Chondrocyte (in vitro differentiated cells): ENCODE measurements at regions not wholly inside any gene's neighbourhood (a gene's known extent, or its start where the extent isn't known, plus 50 kb on each side); places are given as distances from the start of the nearest gene placed in this dataset.

Experiments
- DNase-seq: peaks from one replicate; pipeline ENCODE4 v3.0.0; 2021; ENCODE audit warnings: mixed read lengths, low spot score
- H3K27ac Mint-ChIP-seq: one replicate; pipeline ENCODE4 v1.8.0; 2021; ENCODE audit warnings: mild to moderate bottlenecking, moderate library complexity, mixed read lengths; ENCODE audit not compliant: unreplicated experiment
- H3K27me3 Mint-ChIP-seq: 2 replicates; pipeline ENCODE4 v1.8.0; 2021; ENCODE audit warnings: low read depth, mixed read lengths
- H3K36me3 Mint-ChIP-seq: 2 replicates; pipeline ENCODE4 v1.8.0; 2021; ENCODE audit warnings: low read depth, mixed read lengths
- H3K4me1 Mint-ChIP-seq: 2 replicates; pipeline ENCODE4 v1.8.0; 2021; ENCODE audit warnings: low read depth, mild to moderate bottlenecking, mixed read lengths
- H3K4me3 Mint-ChIP-seq: one replicate; pipeline ENCODE4 v1.8.0; 2021; ENCODE audit warnings: mild to moderate bottlenecking, moderate library complexity, mixed read lengths; ENCODE audit not compliant: unreplicated experiment
- H3K9me3 Mint-ChIP-seq: 2 replicates; pipeline ENCODE4 v1.8.0; 2021; ENCODE audit warnings: low read depth, mixed read lengths
- CTCF ChIP-seq: fragments of 200-600 bp; sonication (generic); IDR thresholded peaks from 2 replicates; pipeline ENCODE4 v1.5.0; 2021; ENCODE audit warnings: antibody characterized with exemption, mild to moderate bottlenecking, moderate library complexity

GRCh38 chr3:144344925-144345548, 373.4 kb downstream of the DIPK2A start:
- no peak for TF ChIP-seq CTCF
- no peaks in the 10 kb centered on the region for H3K36me3 Mint-ChIP-seq
- H3K27ac Mint-ChIP-seq, result no peak overlapping the region
- H3K9me3 Mint-ChIP-seq, result no peaks in the 10 kb centered on the region
- no peak for DNase-seq
- no peaks in the 10 kb centered on the region for H3K27me3 Mint-ChIP-seq
- no peaks in the 10 kb centered on the region for H3K4me1 Mint-ChIP-seq
- H3K4me3 Mint-ChIP-seq, result no peak overlapping the region

GRCh38 chr3:144350125-144350524, 378.5 kb downstream of the DIPK2A start:
- no peak for DNase-seq
- Mint-ChIP-seq H3K27me3 (no peaks in the 10 kb centered on the region), H3K36me3 (no peaks in the 10 kb centered on the region), H3K4me3 (no peak overlapping the region), H3K27ac (no peak overlapping the region), H3K4me1 (no peaks in the 10 kb centered on the region), H3K9me3 (no peaks in the 10 kb centered on the region)
- TF ChIP-seq CTCF, result no peak

- Mint-ChIP-seq H3K4me3 (no peak overlapping the region), H3K4me1 (no peaks in the 10 kb centered on the region), H3K27me3 (no peaks in the 10 kb centered on the region), H3K9me3 (no peaks in the 10 kb centered on the region), H3K36me3 (no peaks in the 10 kb centered on the region), H3K27ac (no peak overlapping the region)
- no peak for TF ChIP-seq CTCF
- no peak for DNase-seq
Measured at GRCh38 chr3:144351011-144351410, 379.4 kb downstream of the DIPK2A start.

GRCh38 chr3:144351773-144352365, 380.2 kb downstream of the DIPK2A start:
- Mint-ChIP-seq H3K27me3 (no peaks in the 10 kb centered on the region), H3K27ac (no peak overlapping the region), H3K4me3 (no peak overlapping the region), H3K36me3 (no peaks in the 10 kb centered on the region), H3K9me3 (no peaks in the 10 kb centered on the region), H3K4me1 (no peaks in the 10 kb centered on the region)
- TF ChIP-seq CTCF, result no peak
- no peak for DNase-seq

- Mint-ChIP-seq H3K27me3 (no peaks in the 10 kb centered on the region), H3K36me3 (no peaks in the 10 kb centered on the region), H3K9me3 (no peaks in the 10 kb centered on the region), H3K27ac (no peak overlapping the region), H3K4me3 (no peak overlapping the region), H3K4me1 (no peaks in the 10 kb centered on the region)
- TF ChIP-seq CTCF, result no peak
- no peak for DNase-seq
Measured at GRCh38 chr3:144358191-144358590, 386.6 kb downstream of the DIPK2A start.
